ENCODE measurements at regions not wholly inside any gene's neighbourhood (a gene's known extent, or its start where the extent isn't known, plus 50 kb on each side); places are given as distances from the start of the nearest gene placed in this dataset.
"Not testable (repeated sequence)": the region's sequence is repeated elsewhere in the genome, so short reads cannot be mapped to it uniquely, and the experiment has no call there.

GRCh38 chr1:22331618-22332423, 119.8 kb upstream of the ZBTB40 start:
- no peak for DNase-seq (ENCODE audit: low read depth in 1 of 2, low spot score in 2 of 2)
- Histone ChIP-seq H3K4me3 (no peak overlapping the region), H3K4me1 (replicated peaks) (no peaks in the 10 kb centered on the region), H3K36me3 (no peaks in the 10 kb centered on the region), H3K27me3 (replicated peaks) (no peaks in the 10 kb centered on the region), H3K27ac (no peak overlapping the region), H3K9me3 (replicated peaks) (no peaks in the 10 kb centered on the region)

- no peak overlapping the region for H3K4me3 ChIP-seq
- H3K9me3 ChIP-seq (replicated peaks) = no peaks in the 10 kb centered on the region
- no peaks in the 10 kb centered on the region for H3K36me3 ChIP-seq
- no peaks in the 10 kb centered on the region for H3K27me3 ChIP-seq (replicated peaks)
- H3K27ac ChIP-seq = no peak overlapping the region
- DNase-seq (ENCODE audit: low read depth in 1 of 2, low spot score in 2 of 2) = no peak
- no peaks in the 10 kb centered on the region for H3K4me1 ChIP-seq (replicated peaks)
Observed at GRCh38 chr1:22332424-22332717, 119.3 kb upstream of the ZBTB40 start.

GRCh38 chr1:22332795-22333499, 118.7 kb upstream of the ZBTB40 start:
- DNase-seq (ENCODE audit: low read depth in 1 of 2, low spot score in 2 of 2) = no peak
- H3K27me3 ChIP-seq (replicated peaks) = no peaks in the 10 kb centered on the region
- H3K27ac ChIP-seq = no peak overlapping the region
- no peak overlapping the region for H3K4me3 ChIP-seq
- H3K4me1 ChIP-seq (replicated peaks) = no peaks in the 10 kb centered on the region
- no peaks in the 10 kb centered on the region for H3K9me3 ChIP-seq (replicated peaks)
- no peaks in the 10 kb centered on the region for H3K36me3 ChIP-seq

GRCh38 chr1:22333516-22334121, 118.0 kb upstream of the ZBTB40 start:
- no peak overlapping the region for H3K27ac ChIP-seq
- no peaks in the 10 kb centered on the region for H3K36me3 ChIP-seq
- no peak for DNase-seq (ENCODE audit: low read depth in 1 of 2, low spot score in 2 of 2)
- no peaks in the 10 kb centered on the region for H3K9me3 ChIP-seq (replicated peaks)
- H3K27me3 ChIP-seq (replicated peaks) = no peaks in the 10 kb centered on the region
- H3K4me1 ChIP-seq (replicated peaks) = no peaks in the 10 kb centered on the region
- H3K4me3 ChIP-seq = no peak overlapping the region

- no peaks in the 10 kb centered on the region for H3K27me3 ChIP-seq (replicated peaks)
- no peak overlapping the region for H3K27ac ChIP-seq
- no peaks in the 10 kb centered on the region for H3K4me1 ChIP-seq (replicated peaks)
- H3K4me3 ChIP-seq = no peak overlapping the region
- no peak for DNase-seq (ENCODE audit: low read depth in 1 of 2, low spot score in 2 of 2)
- no peaks in the 10 kb centered on the region for H3K36me3 ChIP-seq
- no peaks in the 10 kb centered on the region for H3K9me3 ChIP-seq (replicated peaks)
Observed at GRCh38 chr1:22334860-22335550, 116.6 kb upstream of the ZBTB40 start.

- H3K9me3 ChIP-seq (replicated peaks); H3K36me3 ChIP-seq; H3K27ac ChIP-seq; DNase-seq (ENCODE audit: low read depth in 1 of 2, low spot score in 2 of 2); H3K4me1 ChIP-seq (replicated peaks); H3K4me3 ChIP-seq; H3K27me3 ChIP-seq (replicated peaks): not testable (repeated sequence)
Observed at GRCh38 chr1:22336274-22336673, 115.4 kb upstream of the ZBTB40 start.

GRCh38 chr1:22336696-22337545, 114.7 kb upstream of the ZBTB40 start:
- not testable (repeated sequence) for H3K27ac ChIP-seq; H3K9me3 ChIP-seq (replicated peaks); H3K36me3 ChIP-seq; DNase-seq (ENCODE audit: low read depth in 1 of 2, low spot score in 2 of 2); H3K4me1 ChIP-seq (replicated peaks); H3K4me3 ChIP-seq
- H3K27me3 ChIP-seq (replicated peaks) = peaks cover 13% of the 10 kb centered on the region

GRCh38 chr1:22338071-22338765, 113.4 kb upstream of the ZBTB40 start:
- Histone ChIP-seq H3K9me3 (replicated peaks) (no peaks in the 10 kb centered on the region), H3K4me1 (replicated peaks) (no peaks in the 10 kb centered on the region; the same call in 1 of the 2 replicates), H3K4me3 (no peak overlapping the region), H3K27me3 (replicated peaks) (peaks cover 21% of the 10 kb centered on the region), H3K36me3 (no peaks in the 10 kb centered on the region), H3K27ac (no peak overlapping the region)
- DNase-seq (ENCODE audit: low read depth in 1 of 2, low spot score in 2 of 2) = no peak

- Histone ChIP-seq H3K9me3 (replicated peaks) (no peaks in the 10 kb centered on the region), H3K4me1 (replicated peaks) (no peaks in the 10 kb centered on the region; the same call in 1 of the 2 replicates), H3K36me3 (no peaks in the 10 kb centered on the region), H3K27ac (no peak overlapping the region), H3K4me3 (no peak overlapping the region), H3K27me3 (replicated peaks) (peaks cover 26% of the 10 kb centered on the region)
- no peak for DNase-seq (ENCODE audit: low read depth in 1 of 2, low spot score in 2 of 2)
Observed at GRCh38 chr1:22339237-22339636, 112.4 kb upstream of the ZBTB40 start.

- Histone ChIP-seq H3K4me3 (no peak overlapping the region), H3K27ac (no peak overlapping the region), H3K9me3 (replicated peaks) (no peaks in the 10 kb centered on the region), H3K36me3 (no peaks in the 10 kb centered on the region), H3K4me1 (replicated peaks) (no peaks in the 10 kb centered on the region; the same call in 1 of the 2 replicates), H3K27me3 (replicated peaks) (peaks cover 31% of the 10 kb centered on the region)
- no peak for DNase-seq (ENCODE audit: low read depth in 1 of 2, low spot score in 2 of 2)
Observed at GRCh38 chr1:22340066-22340465, 111.6 kb upstream of the ZBTB40 start.

GRCh38 chr1:22340873-22341272, 110.8 kb upstream of the ZBTB40 start:
- Histone ChIP-seq H3K9me3 (replicated peaks) (no peaks in the 10 kb centered on the region), H3K27ac (no peak overlapping the region), H3K4me1 (replicated peaks) (no peaks in the 10 kb centered on the region; the same call in 1 of the 2 replicates), H3K27me3 (replicated peaks) (peaks cover 35% of the 10 kb centered on the region), H3K4me3 (no peak overlapping the region), H3K36me3 (no peaks in the 10 kb centered on the region)
- no peak for DNase-seq (ENCODE audit: low read depth in 1 of 2, low spot score in 2 of 2)

- H3K27me3 ChIP-seq (replicated peaks) = peaks cover 41% of the 10 kb centered on the region
- H3K4me1 ChIP-seq (replicated peaks) = no peaks in the 10 kb centered on the region; the same call in 1 of the 2 replicates
- no peaks in the 10 kb centered on the region for H3K36me3 ChIP-seq
- H3K27ac ChIP-seq = no peak overlapping the region
- no peak overlapping the region for H3K4me3 ChIP-seq
- H3K9me3 ChIP-seq (replicated peaks) = no peaks in the 10 kb centered on the region
- no peak for DNase-seq (ENCODE audit: low read depth in 1 of 2, low spot score in 2 of 2)
Observed at GRCh38 chr1:22341791-22342605, 109.7 kb upstream of the ZBTB40 start.
